Natural killer cell (primary cell): ENCODE measurements at regions not wholly inside any gene's neighbourhood (a gene's known extent, or its start where the extent isn't known, plus 50 kb on each side); places are given as distances from the start of the nearest gene placed in this dataset.

Experiments used
- ATAC-seq, 3 donors: fragments of 150-1000 bp in 2 of 3; fragments of 200-7000 bp in 1 of 3; cut with Tn5 transposase; 1 replicate in 1 of 3; 2 replicates in 2 of 3; pipeline ENCODE4 v1.10.0; 2021; ENCODE audit warnings: mild to moderate bottlenecking in 2 of 3, moderate library complexity in 2 of 3
- DNase-seq, 2 donors: peaks; one replicate each; pipeline versions ENCODE4 v3.0.0 to v3.0.0-alpha.2; 2013 to 2021; ENCODE audit warnings: mixed read lengths in 1 of 2
- H3K27ac ChIP-seq: one replicate; pipeline ENCODE4 v1.5.1; 2013; ENCODE audit warnings: mild to moderate bottlenecking, low read length
- H3K27me3 ChIP-seq: one replicate; pipeline ENCODE4 v1.6.1; 2013; ENCODE audit warnings: low read length; ENCODE audit not compliant: control insufficient read depth, insufficient read depth
- H3K36me3 ChIP-seq: one replicate; pipeline ENCODE4 v1.6.1; 2013; ENCODE audit warnings: low read length; ENCODE audit not compliant: control insufficient read depth, insufficient read depth
- H3K4me1 ChIP-seq: one replicate; pipeline ENCODE4 v1.6.1; 2013; ENCODE audit warnings: low read length; ENCODE audit not compliant: control insufficient read depth, insufficient read depth
- H3K4me3 ChIP-seq: one replicate; pipeline ENCODE4 v1.5.1; 2013; ENCODE audit warnings: low read length
- H3K9me3 ChIP-seq: one replicate; pipeline ENCODE4 v1.6.1; 2013; ENCODE audit warnings: low read length; ENCODE audit not compliant: control insufficient read depth, insufficient read depth
- H3K27ac Mint-ChIP-seq, 2 donors: one replicate each; pipeline ENCODE4 v1.8.0; 2022; ENCODE audit warnings: mild to moderate bottlenecking in 2 of 2, mixed read lengths in 2 of 2, moderate library complexity in 1 of 2
- H3K27me3 Mint-ChIP-seq, 2 donors: one replicate each; pipeline ENCODE4 v1.8.0; 2022; ENCODE audit warnings: low read depth in 2 of 2, mixed read lengths in 2 of 2
- H3K36me3 Mint-ChIP-seq: one replicate; pipeline ENCODE4 v1.8.0; 2022; ENCODE audit warnings: mixed read lengths
- H3K4me1 Mint-ChIP-seq, 2 donors: one replicate each; pipeline ENCODE4 v1.8.0; 2022; ENCODE audit warnings: mixed read lengths in 2 of 2
- H3K4me3 Mint-ChIP-seq: one replicate; pipeline ENCODE4 v1.8.0; 2022; ENCODE audit warnings: mild to moderate bottlenecking, moderate library complexity, mixed read lengths
- H3K9me3 Mint-ChIP-seq, 2 donors: one replicate each; pipeline ENCODE4 v1.8.0; 2022; ENCODE audit warnings: mixed read lengths in 2 of 2
- WGBS: methylation state at CpG from one replicate; pipeline ENCODE4 v1.1.7; 2013; ENCODE audit warnings: missing lambda C conversion rate; ENCODE audit not compliant: insufficient coverage; 5-methylcytosine and 5-hydroxymethylcytosine counted together
- intact Hi-C: fragments of 100-400 bp; cut with micrococcal nuclease; formaldehyde crosslinking; loops from one replicate; pipeline ENCODE4 v1.14.2; 2022
- TF ChIP-seq, protein P1 (sequence below): fragments of 200-600 bp; IDR thresholded peaks from one replicate; pipeline ENCODE4 v1.8.0; 2022; ENCODE audit warnings: antibody characterized with exemption

DNA sequence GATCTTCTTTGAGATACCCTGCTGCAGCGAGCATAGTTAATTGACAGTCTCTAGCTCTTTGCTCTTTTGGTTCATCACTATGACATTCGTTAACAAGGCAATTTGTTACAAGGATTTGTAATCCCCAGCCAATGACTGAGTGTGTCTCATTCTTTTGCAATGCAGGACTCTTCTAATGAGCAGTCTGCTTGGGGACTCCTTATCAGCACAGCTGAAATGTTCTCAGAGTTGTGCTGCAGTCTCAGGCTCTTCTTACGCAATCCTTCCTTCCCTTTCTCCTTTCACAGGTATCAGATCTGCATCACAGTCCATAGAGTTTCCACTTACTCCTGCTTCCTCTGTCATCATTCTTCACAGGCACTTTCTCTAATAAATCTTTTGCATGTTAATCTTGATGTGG lies 161.2 kb upstream of the OGFRL1 start:
- no peaks in the 10 kb centered on the region for H3K36me3 ChIP-seq
- whole genome bisulfite sequencing = 90% methylated on average over 3 of the region's 3 CpGs
- peaks cover 4 to 5% of the 10 kb centered on the region in 2 donors for H3K9me3 Mint-ChIP-seq
- H3K36me3 Mint-ChIP-seq = no peaks in the 10 kb centered on the region
- no peak for DNase-seq
- H3K27ac Mint-ChIP-seq = no peak overlapping the region
- TF ChIP-seq, protein P1, sequence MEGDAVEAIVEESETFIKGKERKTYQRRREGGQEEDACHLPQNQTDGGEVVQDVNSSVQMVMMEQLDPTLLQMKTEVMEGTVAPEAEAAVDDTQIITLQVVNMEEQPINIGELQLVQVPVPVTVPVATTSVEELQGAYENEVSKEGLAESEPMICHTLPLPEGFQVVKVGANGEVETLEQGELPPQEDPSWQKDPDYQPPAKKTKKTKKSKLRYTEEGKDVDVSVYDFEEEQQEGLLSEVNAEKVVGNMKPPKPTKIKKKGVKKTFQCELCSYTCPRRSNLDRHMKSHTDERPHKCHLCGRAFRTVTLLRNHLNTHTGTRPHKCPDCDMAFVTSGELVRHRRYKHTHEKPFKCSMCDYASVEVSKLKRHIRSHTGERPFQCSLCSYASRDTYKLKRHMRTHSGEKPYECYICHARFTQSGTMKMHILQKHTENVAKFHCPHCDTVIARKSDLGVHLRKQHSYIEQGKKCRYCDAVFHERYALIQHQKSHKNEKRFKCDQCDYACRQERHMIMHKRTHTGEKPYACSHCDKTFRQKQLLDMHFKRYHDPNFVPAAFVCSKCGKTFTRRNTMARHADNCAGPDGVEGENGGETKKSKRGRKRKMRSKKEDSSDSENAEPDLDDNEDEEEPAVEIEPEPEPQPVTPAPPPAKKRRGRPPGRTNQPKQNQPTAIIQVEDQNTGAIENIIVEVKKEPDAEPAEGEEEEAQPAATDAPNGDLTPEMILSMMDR = no peak
- H3K27me3 Mint-ChIP-seq = no peaks in the 10 kb centered on the region
- H3K27me3 ChIP-seq = no peaks in the 10 kb centered on the region
- no peak for ATAC-seq
- H3K4me1 Mint-ChIP-seq = no peaks in the 10 kb centered on the region
- intact Hi-C loops = no loop called here
- no peaks in the 10 kb centered on the region for H3K4me1 ChIP-seq
- no peak overlapping the region for H3K4me3 Mint-ChIP-seq
- no peak overlapping the region for H3K27ac ChIP-seq
- no peaks in the 10 kb centered on the region for H3K9me3 ChIP-seq
- H3K4me3 ChIP-seq = no peak overlapping the region

DNA sequence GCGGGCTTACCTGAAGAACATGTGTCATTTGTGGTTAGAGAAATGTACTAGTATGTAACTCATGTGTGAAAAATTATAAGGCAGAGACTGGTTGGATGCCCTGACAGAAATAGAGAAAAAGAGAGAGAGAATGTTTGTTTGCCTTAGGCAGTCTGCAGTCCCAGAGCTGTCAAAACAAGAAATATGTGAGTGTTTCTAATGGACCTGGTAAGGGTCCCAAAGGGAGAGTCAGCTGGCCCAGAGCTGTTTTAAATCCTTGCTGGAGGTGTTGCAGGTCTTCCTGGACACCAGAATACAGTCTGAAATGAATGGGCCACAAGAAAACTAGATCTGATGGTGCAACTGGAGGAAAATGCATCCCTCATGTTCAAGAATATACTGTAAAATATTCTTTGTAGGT lies 158.3 kb upstream of the OGFRL1 start:
- intact Hi-C loops = no loop called here

DNA sequence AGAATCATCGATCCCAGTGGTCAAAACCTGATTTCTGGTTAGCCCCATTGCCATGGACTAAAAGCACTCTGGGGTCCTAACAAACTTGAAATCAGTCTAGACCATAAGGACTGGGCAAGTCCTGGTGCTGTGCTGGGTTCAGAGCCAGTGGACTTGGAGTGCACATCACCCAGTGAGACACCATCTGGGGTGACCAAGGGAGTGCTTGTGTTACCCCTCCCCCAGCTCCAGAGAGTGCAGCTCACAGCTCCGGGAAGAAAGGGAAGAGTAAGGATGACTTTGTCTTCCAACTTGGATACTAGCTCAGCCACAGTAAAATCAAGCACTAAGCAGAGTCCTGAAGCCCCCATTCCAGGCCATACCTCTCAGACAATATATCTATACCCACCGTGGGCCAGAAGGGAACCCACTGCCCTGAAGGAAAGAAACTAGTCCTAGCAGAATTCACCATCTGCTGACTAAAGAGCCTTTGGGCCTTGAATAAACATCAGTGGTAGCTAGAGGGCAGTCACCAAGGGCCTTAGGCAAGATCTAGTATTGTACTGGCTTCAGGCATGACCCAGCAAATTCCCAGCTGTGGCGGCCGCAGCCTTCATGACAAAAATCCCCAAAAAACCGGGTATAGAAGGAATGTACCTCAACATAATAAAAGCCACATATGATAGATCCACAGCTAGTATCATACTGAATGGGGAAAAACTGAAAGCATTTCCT lies 153.5 kb upstream of the OGFRL1 start:
- Histone ChIP-seq H3K4me3 (no peak overlapping the region), H3K4me1 (no peaks in the 10 kb centered on the region), H3K36me3 (no peaks in the 10 kb centered on the region), H3K27ac (no peak overlapping the region), H3K9me3 (no peaks in the 10 kb centered on the region), H3K27me3 (peaks cover 2% of the 10 kb centered on the region)
- ATAC-seq = no peak
- TF ChIP-seq, protein P1 = no peak
- DNase-seq = no peak
- intact Hi-C loops = no loop called here
- 83% methylated on average over 6 of the region's 6 CpGs for WGBS
- Mint-ChIP-seq H3K9me3 (peaks cover 0 to 2% of the 10 kb centered on the region in 2 donors), H3K4me3 (no peak overlapping the region), H3K27ac (no peak overlapping the region), H3K27me3 (no peaks in the 10 kb centered on the region), H3K36me3 (no peaks in the 10 kb centered on the region), H3K4me1 (no peaks in the 10 kb centered on the region)

More for the DNA sequence above, 158.3 kb upstream of the OGFRL1 start:
- Histone ChIP-seq H3K27me3 (peaks cover 2% of the 10 kb centered on the region), H3K27ac (no peak overlapping the region), H3K9me3 (no peaks in the 10 kb centered on the region), H3K36me3 (no peaks in the 10 kb centered on the region), H3K4me1 (no peaks in the 10 kb centered on the region), H3K4me3 (no peak overlapping the region)
- TF ChIP-seq, protein P1 = no peak
- 100% methylated on average over 1 of the region's 1 CpG for WGBS
- Mint-ChIP-seq H3K4me3 (no peak overlapping the region), H3K9me3 (peaks cover 5 to 6% of the 10 kb centered on the region in 2 donors), H3K36me3 (no peaks in the 10 kb centered on the region), H3K27ac (no peak overlapping the region), H3K27me3 (no peaks in the 10 kb centered on the region), H3K4me1 (no peaks in the 10 kb centered on the region)
- ATAC-seq (no peak), DNase-seq (no peak)

DNA sequence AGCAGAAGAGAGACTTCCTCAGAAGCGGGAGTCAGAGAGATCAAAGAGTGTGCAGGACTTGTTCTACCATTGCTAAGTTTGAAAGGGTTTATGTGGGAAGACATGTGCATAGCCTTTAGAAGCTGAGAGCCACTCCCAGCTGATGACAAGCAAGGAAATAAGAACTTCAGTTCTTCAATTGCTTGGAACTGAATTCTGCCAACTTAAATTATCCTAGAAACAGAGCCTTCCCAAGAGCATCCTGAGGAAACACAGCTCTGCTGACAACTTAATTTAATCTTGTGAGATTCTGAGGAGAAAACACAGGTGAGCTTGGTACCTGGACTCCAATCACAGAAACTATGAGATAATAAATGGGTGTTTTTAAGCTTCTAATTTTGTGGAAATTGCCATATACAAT lies 150.6 kb upstream of the OGFRL1 start:
- no peak overlapping the region for H3K27ac Mint-ChIP-seq
- no peaks in the 10 kb centered on the region for H3K4me1 Mint-ChIP-seq
- intact Hi-C loops = no loop called here
- TF ChIP-seq, protein P1 = no peak
- ATAC-seq = no peak
- no peaks in the 10 kb centered on the region for H3K4me1 ChIP-seq
- 100% methylated on average over 1 of the region's 1 CpG for WGBS
- DNase-seq = no peak
- no peak overlapping the region for H3K4me3 Mint-ChIP-seq
- H3K27me3 ChIP-seq = peaks cover 2% of the 10 kb centered on the region
- H3K36me3 ChIP-seq = no peaks in the 10 kb centered on the region
- no peak overlapping the region for H3K27ac ChIP-seq
- H3K9me3 ChIP-seq = no peaks in the 10 kb centered on the region
- H3K36me3 Mint-ChIP-seq = no peaks in the 10 kb centered on the region
- no peak overlapping the region for H3K4me3 ChIP-seq
- peaks cover 0 to 2% of the 10 kb centered on the region in 2 donors for H3K9me3 Mint-ChIP-seq
- no peaks in the 10 kb centered on the region for H3K27me3 Mint-ChIP-seq
